OCI-LY1 (cell line): ENCODE measurements at regions not wholly inside any gene's neighbourhood (a gene's known extent, or its start where the extent isn't known, plus 50 kb on each side); places are given as distances from the start of the nearest gene placed in this dataset.

Experiments used
- H2AFZ ChIP-seq: fragments of 200-600 bp; sonication (generic), shearing (Covaris generic); 2 replicates; pipeline ENCODE4 v1.6.0; 2014; ENCODE audit warnings: antibody characterized with exemption, mild to moderate bottlenecking, low read length
- H3F3A ChIP-seq: fragments of 200-600 bp; sonication (generic), shearing (Covaris generic); 2 replicates; pipeline ENCODE4 v1.6.0; 2014; ENCODE audit warnings: mild to moderate bottlenecking, antibody characterized with exemption, low read length, moderate library complexity; ENCODE audit not compliant: insufficient read depth
- H3K27ac ChIP-seq: fragments of 200-600 bp; sonication (generic); 2 replicates; pipeline ENCODE4 v1.5.1; 2014; ENCODE audit warnings: low read length, mixed run types, mild to moderate bottlenecking, low read depth; ENCODE audit not compliant: poor library complexity, severe bottlenecking
- H3K27me3 ChIP-seq: fragments of 200-600 bp; sonication (generic); 2 replicates; pipeline ENCODE4 v1.6.0; 2014; ENCODE audit warnings: antibody characterized with exemption, mild to moderate bottlenecking, low read length, moderate library complexity; ENCODE audit not compliant: insufficient read depth
- H3K36me3 ChIP-seq: fragments of 200-600 bp; sonication (generic); 2 replicates; pipeline ENCODE4 v1.6.1; 2014; ENCODE audit warnings: mild to moderate bottlenecking, antibody characterized with exemption, low read length, moderate library complexity, mixed read lengths; ENCODE audit not compliant: insufficient read depth
- H3K4me1 ChIP-seq: fragments of 200-600 bp; sonication (generic); 2 replicates; pipeline ENCODE4 v1.5.1; 2014; ENCODE audit warnings: mild to moderate bottlenecking, low read length, moderate library complexity; ENCODE audit not compliant: insufficient read depth, severe bottlenecking
- H3K4me2 ChIP-seq: fragments of 200-600 bp; sonication (generic), shearing (Covaris generic); 2 replicates; pipeline ENCODE4 v1.6.1; 2014; ENCODE audit warnings: low read length
- H3K4me3 ChIP-seq: fragments of 200-600 bp; sonication (generic); 2 replicates; pipeline ENCODE4 v1.5.1; 2014; ENCODE audit warnings: low read length, low read depth, mild to moderate bottlenecking, mixed read lengths; ENCODE audit not compliant: poor library complexity, severe bottlenecking
- H3K79me2 ChIP-seq: fragments of 200-600 bp; shearing (Covaris generic); 2 replicates; pipeline ENCODE4 v1.6.1; 2016; ENCODE audit warnings: mixed run types, low read length, mixed read lengths; ENCODE audit not compliant: insufficient read depth
- H3K9ac ChIP-seq: fragments of 200-600 bp; sonication (generic), shearing (Covaris generic); 2 replicates; pipeline ENCODE4 v1.6.1; 2014; ENCODE audit warnings: mild to moderate bottlenecking, low read length, mixed read lengths
- H3K9me2 ChIP-seq: fragments of 200-600 bp; sonication (generic), shearing (Covaris generic); 2 replicates; pipeline ENCODE4 v1.6.1; 2014; ENCODE audit warnings: low read depth, mild to moderate bottlenecking, low read length, mixed read lengths
- H3K9me3 ChIP-seq: fragments of 200-600 bp; shearing (Covaris generic); 2 replicates; pipeline ENCODE4 v1.6.1; 2014; ENCODE audit warnings: low read length, mixed read lengths
- H4K20me1 ChIP-seq: fragments of 200-600 bp; sonication (generic), shearing (Covaris generic); 2 replicates; pipeline ENCODE4 v1.6.0; 2016; ENCODE audit warnings: mild to moderate bottlenecking, low read length; ENCODE audit not compliant: insufficient read depth
- EZH2 ChIP-seq: fragments of 200-600 bp; sonication (generic), shearing (Covaris generic); IDR thresholded peaks from 2 replicates; pipeline ENCODE4 v1.8.0; 2017; ENCODE audit warnings: borderline replicate concordance, mixed run types, mild to moderate bottlenecking, antibody characterized with exemption, low read length, moderate library complexity, mixed read lengths
- TF ChIP-seq, protein P1 (sequence below): fragments of 200-600 bp; sonication (generic), shearing (Covaris generic); IDR thresholded peaks from 2 replicates; pipeline ENCODE4 v1.5.1; 2017; ENCODE audit warnings: mild to moderate bottlenecking, antibody characterized with exemption, low read length, moderate library complexity, mixed read lengths

DNA sequence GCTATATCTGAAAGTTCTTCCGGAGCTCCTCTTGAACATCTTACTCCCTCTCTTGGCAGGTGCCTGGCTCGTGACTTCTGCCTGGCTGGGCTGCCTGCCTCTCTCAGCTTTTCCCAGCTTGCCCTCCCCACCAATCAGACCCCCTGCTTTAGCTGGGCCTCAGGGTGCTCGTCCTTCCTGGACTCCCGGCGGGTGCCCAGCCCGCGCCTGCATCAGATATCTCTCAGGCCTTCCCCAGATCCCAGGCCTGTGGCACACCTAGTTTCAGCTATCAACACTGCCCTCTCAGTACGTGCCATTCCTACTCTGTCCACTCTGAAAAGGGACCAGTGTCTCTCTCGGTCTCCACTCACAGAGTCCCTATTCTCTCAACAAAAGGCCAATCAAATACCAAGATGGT lies 96.5 kb upstream of the CLDN14 start:
- H3F3A ChIP-seq = no peaks in the 10 kb centered on the region
- no peak overlapping the region for H3K9ac ChIP-seq
- no peak overlapping the region for H3K4me3 ChIP-seq
- H3K4me1 ChIP-seq = no peaks in the 10 kb centered on the region
- no peaks in the 10 kb centered on the region for H3K36me3 ChIP-seq
- H2AFZ ChIP-seq = no peak overlapping the region
- no peak for TF ChIP-seq EZH2
- TF ChIP-seq, protein P1, sequence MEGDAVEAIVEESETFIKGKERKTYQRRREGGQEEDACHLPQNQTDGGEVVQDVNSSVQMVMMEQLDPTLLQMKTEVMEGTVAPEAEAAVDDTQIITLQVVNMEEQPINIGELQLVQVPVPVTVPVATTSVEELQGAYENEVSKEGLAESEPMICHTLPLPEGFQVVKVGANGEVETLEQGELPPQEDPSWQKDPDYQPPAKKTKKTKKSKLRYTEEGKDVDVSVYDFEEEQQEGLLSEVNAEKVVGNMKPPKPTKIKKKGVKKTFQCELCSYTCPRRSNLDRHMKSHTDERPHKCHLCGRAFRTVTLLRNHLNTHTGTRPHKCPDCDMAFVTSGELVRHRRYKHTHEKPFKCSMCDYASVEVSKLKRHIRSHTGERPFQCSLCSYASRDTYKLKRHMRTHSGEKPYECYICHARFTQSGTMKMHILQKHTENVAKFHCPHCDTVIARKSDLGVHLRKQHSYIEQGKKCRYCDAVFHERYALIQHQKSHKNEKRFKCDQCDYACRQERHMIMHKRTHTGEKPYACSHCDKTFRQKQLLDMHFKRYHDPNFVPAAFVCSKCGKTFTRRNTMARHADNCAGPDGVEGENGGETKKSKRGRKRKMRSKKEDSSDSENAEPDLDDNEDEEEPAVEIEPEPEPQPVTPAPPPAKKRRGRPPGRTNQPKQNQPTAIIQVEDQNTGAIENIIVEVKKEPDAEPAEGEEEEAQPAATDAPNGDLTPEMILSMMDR = no peak
- H3K27me3 ChIP-seq = no peaks in the 10 kb centered on the region
- H3K9me3 ChIP-seq = no peaks in the 10 kb centered on the region
- H4K20me1 ChIP-seq = no peaks in the 10 kb centered on the region
- no peaks in the 10 kb centered on the region for H3K9me2 ChIP-seq
- H3K27ac ChIP-seq = no peak overlapping the region
- H3K79me2 ChIP-seq = no peaks in the 10 kb centered on the region
- no peak overlapping the region for H3K4me2 ChIP-seq

DNA sequence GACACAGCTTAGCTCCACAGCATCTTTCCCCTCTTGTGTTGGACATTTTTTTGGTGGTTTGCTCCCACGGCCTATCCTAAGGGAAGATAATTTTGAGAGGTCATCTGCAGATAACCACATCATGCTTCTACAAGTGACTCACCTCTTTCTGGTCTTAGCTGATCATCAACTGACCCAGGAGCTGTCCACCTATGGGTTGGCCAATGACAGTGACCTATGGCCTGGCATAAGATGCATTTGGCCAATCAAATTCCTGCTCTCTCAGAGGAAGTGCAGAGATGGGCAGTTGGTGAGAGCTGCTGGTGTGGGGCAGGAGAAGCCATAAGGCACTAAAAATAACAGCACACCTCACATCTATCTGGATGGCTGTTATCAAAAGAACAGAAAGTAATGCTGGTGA lies 100.0 kb upstream of the CLDN14 start:
- Histone ChIP-seq H3K9me2 (no peaks in the 10 kb centered on the region), H3F3A (no peaks in the 10 kb centered on the region), H3K4me2 (no peak overlapping the region), H3K4me3 (no peak overlapping the region), H3K79me2 (no peaks in the 10 kb centered on the region), H3K9ac (no peak overlapping the region), H3K36me3 (no peaks in the 10 kb centered on the region), H3K9me3 (no peaks in the 10 kb centered on the region), H3K27ac (no peak overlapping the region), H2AFZ (no peak overlapping the region), H4K20me1 (no peaks in the 10 kb centered on the region), H3K4me1 (no peaks in the 10 kb centered on the region), H3K27me3 (no peaks in the 10 kb centered on the region)
- TF ChIP-seq EZH2 = no peak
- TF ChIP-seq, protein P1 = no peak

DNA sequence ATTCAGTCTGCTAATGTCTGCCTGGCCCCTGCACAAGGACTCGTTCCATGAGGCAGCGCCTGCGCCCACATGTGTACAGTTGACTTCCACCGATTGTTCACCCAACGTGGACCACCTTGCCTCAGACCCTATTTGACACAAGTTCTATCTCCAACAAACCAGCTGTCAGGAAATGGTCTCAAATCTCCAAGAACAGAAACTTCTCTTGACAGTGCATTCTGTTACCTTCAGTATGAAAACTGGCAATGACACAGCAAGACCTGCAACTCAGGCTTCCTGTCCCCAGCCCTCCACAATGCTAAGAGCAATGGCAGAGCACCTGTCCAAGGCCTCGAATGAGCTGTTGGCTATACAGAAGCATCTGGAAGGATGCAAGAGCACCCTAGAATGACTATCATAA lies 102.3 kb upstream of the CLDN14 start:
- H3K27me3 ChIP-seq = no peaks in the 10 kb centered on the region
- no peak overlapping the region for H2AFZ ChIP-seq
- H3K9ac ChIP-seq = no peak overlapping the region
- no peaks in the 10 kb centered on the region for H3K9me2 ChIP-seq
- no peaks in the 10 kb centered on the region for H3F3A ChIP-seq
- H3K9me3 ChIP-seq = no peaks in the 10 kb centered on the region
- TF ChIP-seq EZH2 = no peak
- TF ChIP-seq, protein P1 = no peak
- no peak overlapping the region for H3K27ac ChIP-seq
- no peaks in the 10 kb centered on the region for H3K4me1 ChIP-seq
- H3K4me3 ChIP-seq = no peak overlapping the region
- H3K36me3 ChIP-seq = no peaks in the 10 kb centered on the region
- no peak overlapping the region for H3K4me2 ChIP-seq
- no peaks in the 10 kb centered on the region for H4K20me1 ChIP-seq
- no peaks in the 10 kb centered on the region for H3K79me2 ChIP-seq
